Vagina (tissue), 2 donors: ENCODE measurements at regions not wholly inside any gene's neighbourhood (a gene's known extent, or its start where the extent isn't known, plus 50 kb on each side); places are given as distances from the start of the nearest gene placed in this dataset.

Experiments used
- DNase-seq, 2 donors: peaks; one replicate each; pipeline ENCODE4 v3.0.0-alpha.2; 2017; ENCODE audit errors: extremely low spot score in 2 of 2
- H3K27ac ChIP-seq: fragments of 200-600 bp; sonication (generic); one replicate; pipeline ENCODE4 v1.5.1; 2019
- H3K27me3 ChIP-seq: fragments of 200-600 bp; sonication (generic); one replicate; pipeline ENCODE4 v1.5.1; 2019
- H3K36me3 ChIP-seq, 2 donors: fragments of 200-600 bp; sonication (generic); one replicate each; pipeline ENCODE4 v1.5.1; 2017 to 2019
- H3K4me1 ChIP-seq: fragments of 200-600 bp; sonication (generic); one replicate; pipeline ENCODE4 v1.5.1; 2019
- H3K4me3 ChIP-seq, 2 donors: fragments of 200-600 bp; sonication (generic); 1 replicate in 1 of 2; 2 replicates in 1 of 2; pipeline ENCODE4 v1.5.1; 2016 to 2019
- H3K9me3 ChIP-seq: fragments of 200-600 bp; sonication (generic); one replicate; pipeline ENCODE4 v1.5.1; 2019
- CTCF ChIP-seq, 3 experiments: fragments of 450-650 bp in 2 of 3; fragments of 200-600 bp in 1 of 3; sonication (generic) in 1 of 3; IDR thresholded peaks; one replicate each; pipeline ENCODE4 v1.5.1; 2017 to 2019; ENCODE audit warnings: antibody characterized with exemption in 3 of 3, mild to moderate bottlenecking in 2 of 3, moderate library complexity in 2 of 3
- POLR2A ChIP-seq, 2 donors: fragments of 450-650 bp; IDR thresholded peaks; one replicate each; pipeline ENCODE4 v1.6.1; 2017; ENCODE audit warnings: antibody characterized with exemption in 2 of 2, mild to moderate bottlenecking in 2 of 2, moderate library complexity in 2 of 2
- POLR2AphosphoS5 ChIP-seq, 2 donors: sonication (generic); formaldehyde crosslinking; IDR thresholded peaks; one replicate each; pipeline ENCODE4 v1.9.0; 2017; ENCODE audit warnings: antibody characterized with exemption in 2 of 2, mild to moderate bottlenecking in 2 of 2, low read depth in 1 of 2; ENCODE audit not compliant: insufficient read depth in 1 of 2
- intact Hi-C: fragments of 100-400 bp; cut with DNase I; formaldehyde crosslinking; loops from one replicate; pipeline ENCODE4 v1.15.1; 2023

GRCh38 chr17:73929860-73930430 lies 273.5 kb upstream of the RPL38 start:
- no peak overlapping the region for H3K4me3 ChIP-seq
- H3K9me3 ChIP-seq: no peaks in the 10 kb centered on the region
- H3K4me1 ChIP-seq: no peaks in the 10 kb centered on the region
- no peaks in the 10 kb centered on the region for H3K36me3 ChIP-seq
- DNase-seq: peak; percentile 46 to 64
- no peak overlapping the region for H3K27ac ChIP-seq
- no peaks in the 10 kb centered on the region for H3K27me3 ChIP-seq
- TF ChIP-seq POLR2AphosphoS5 (IDR thresholded peaks at IDR 0.05; ENCODE audit: insufficient read depth in 1 of 2, low read depth in 1 of 2): no peak
- TF ChIP-seq CTCF (IDR thresholded peaks at IDR 0.05): no peak
- TF ChIP-seq POLR2A (IDR thresholded peaks at IDR 0.05): no peak
- intact Hi-C loops: no loop called here

GRCh38 chr17:73932216-73932749 lies 271.2 kb upstream of the RPL38 start:
- no peak overlapping the region for H3K4me3 ChIP-seq
- no peaks in the 10 kb centered on the region for H3K36me3 ChIP-seq
- no peaks in the 10 kb centered on the region for H3K4me1 ChIP-seq
- TF ChIP-seq POLR2A (IDR thresholded peaks at IDR 0.05) (no peak), CTCF (IDR thresholded peaks at IDR 0.05) (no peak), POLR2AphosphoS5 (IDR thresholded peaks at IDR 0.05; ENCODE audit: insufficient read depth in 1 of 2, low read depth in 1 of 2) (no peak)
- DNase-seq: peak; percentile 67 to 72
- intact Hi-C loops: no loop called here
- no peaks in the 10 kb centered on the region for H3K27me3 ChIP-seq
- no peak overlapping the region for H3K27ac ChIP-seq
- H3K9me3 ChIP-seq: no peaks in the 10 kb centered on the region

DNA sequence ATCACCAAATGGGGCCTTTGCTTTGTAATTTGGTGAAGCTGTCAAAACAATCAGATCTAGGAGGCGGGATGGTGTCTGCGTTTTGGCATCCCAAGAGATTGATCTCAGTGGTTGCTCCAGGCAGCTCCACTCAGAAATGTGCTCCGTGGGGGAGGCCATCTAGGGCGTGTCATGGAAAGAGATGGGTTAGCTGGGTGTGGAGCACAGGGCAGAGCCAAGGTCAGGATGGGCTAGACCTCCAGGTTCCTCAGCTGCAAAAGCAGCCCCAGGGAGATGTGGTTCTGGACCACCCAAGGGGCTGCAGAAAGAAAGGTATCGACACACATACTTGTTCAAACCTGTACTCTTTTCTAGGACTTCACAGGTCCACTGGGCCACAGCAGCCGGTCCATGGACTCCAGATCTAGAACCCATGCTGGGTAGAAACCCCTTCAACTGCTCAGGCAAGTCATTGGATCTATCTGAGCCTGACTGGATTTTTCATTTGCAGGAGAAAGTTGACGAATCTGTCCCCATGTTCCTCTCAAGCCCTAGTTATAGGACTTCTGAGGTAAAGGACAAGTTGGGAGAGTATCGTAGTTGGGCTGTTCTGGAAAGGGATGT lies 270.2 kb upstream of the RPL38 start:
- H3K4me3 ChIP-seq: no peak overlapping the region
- H3K4me1 ChIP-seq: no peaks in the 10 kb centered on the region
- DNase-seq: peak; percentile 25 to 55
- H3K27me3 ChIP-seq: no peaks in the 10 kb centered on the region
- TF ChIP-seq CTCF (IDR thresholded peaks at IDR 0.05): no peak
- TF ChIP-seq POLR2AphosphoS5 (IDR thresholded peaks at IDR 0.05; ENCODE audit: insufficient read depth in 1 of 2, low read depth in 1 of 2): no peak
- no peak for TF ChIP-seq POLR2A (IDR thresholded peaks at IDR 0.05)
- no peak overlapping the region for H3K27ac ChIP-seq
- H3K36me3 ChIP-seq: no peaks in the 10 kb centered on the region
- no peaks in the 10 kb centered on the region for H3K9me3 ChIP-seq
- intact Hi-C loops: no loop called here

- Histone ChIP-seq H3K4me3 (no peak overlapping the region), H3K27me3 (no peaks in the 10 kb centered on the region), H3K36me3 (no peaks in the 10 kb centered on the region), H3K4me1 (no peaks in the 10 kb centered on the region), H3K27ac (no peak overlapping the region), H3K9me3 (no peaks in the 10 kb centered on the region)
- peak in 1 of 2 donors; percentile 52 for DNase-seq
- no peak for TF ChIP-seq POLR2AphosphoS5 (IDR thresholded peaks at IDR 0.05; ENCODE audit: insufficient read depth in 1 of 2, low read depth in 1 of 2)
- no peak for TF ChIP-seq CTCF (IDR thresholded peaks at IDR 0.05)
- TF ChIP-seq POLR2A (IDR thresholded peaks at IDR 0.05): no peak
- intact Hi-C loops: no loop called here
Observed at GRCh38 chr17:73933871-73934270, 269.6 kb upstream of the RPL38 start.

DNA sequence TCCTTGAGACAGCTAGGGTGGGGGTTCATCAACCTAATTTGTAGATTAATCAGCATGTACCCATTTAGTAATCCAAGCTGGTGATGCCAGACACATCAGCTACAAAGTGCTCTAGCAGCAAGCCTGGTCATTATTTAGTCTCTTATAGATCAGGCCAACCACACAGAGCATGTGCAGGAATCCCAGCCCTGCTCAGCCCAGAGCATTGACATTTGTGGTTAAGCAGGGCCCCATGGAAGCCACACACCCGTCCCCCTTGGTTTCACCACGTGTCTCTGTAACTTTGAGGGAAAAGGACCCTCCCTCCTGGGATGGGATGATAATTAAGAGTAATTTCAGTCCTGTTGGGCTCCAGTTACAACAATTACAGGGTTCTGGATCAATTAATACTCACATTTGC lies 268.8 kb upstream of the RPL38 start:
- peak in 1 of 2 donors; percentile 22 for DNase-seq
- H3K9me3 ChIP-seq: no peaks in the 10 kb centered on the region
- TF ChIP-seq CTCF (IDR thresholded peaks at IDR 0.05) (no peak), POLR2A (IDR thresholded peaks at IDR 0.05) (no peak), POLR2AphosphoS5 (IDR thresholded peaks at IDR 0.05; ENCODE audit: insufficient read depth in 1 of 2, low read depth in 1 of 2) (no peak)
- no peaks in the 10 kb centered on the region for H3K4me1 ChIP-seq
- H3K27ac ChIP-seq: no peak overlapping the region
- H3K27me3 ChIP-seq: no peaks in the 10 kb centered on the region
- intact Hi-C loops: no loop called here
- no peak overlapping the region for H3K4me3 ChIP-seq
- H3K36me3 ChIP-seq: no peaks in the 10 kb centered on the region
